ENCODE measurements at regions not wholly inside any gene's neighbourhood (a gene's known extent, or its start where the extent isn't known, plus 50 kb on each side); places are given as distances from the start of the nearest gene placed in this dataset.

DNA sequence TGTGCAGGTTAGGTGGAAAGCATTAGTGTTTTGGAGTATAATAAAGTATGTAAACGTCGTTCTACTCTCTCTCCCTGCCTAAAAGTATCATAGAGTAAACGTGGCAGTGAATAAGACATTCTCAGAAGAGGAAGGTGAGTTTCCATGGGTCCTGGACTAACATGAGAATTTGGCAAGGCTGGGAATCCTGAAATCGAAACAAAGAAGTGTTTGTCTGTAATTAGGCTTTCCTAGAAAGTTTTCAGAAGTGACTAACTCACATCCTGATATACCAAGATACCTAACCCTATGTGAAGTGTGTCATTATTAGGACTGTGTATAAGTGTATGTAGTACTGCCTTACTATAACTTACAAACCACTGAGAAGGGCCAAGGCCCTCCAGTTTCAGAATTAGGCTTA, 50.7 kb upstream of the MAOA start:
- intact Hi-C loops (cut with micrococcal nuclease; ENCODE audit: unreplicated experiment), result no loop called here
- DNase-seq, result no peak
- Mint-ChIP-seq H3K27ac (ENCODE audit: unreplicated experiment) (no peak overlapping the region), H3K27me3 (ENCODE audit: insufficient read depth, unreplicated experiment) (no peaks in the 10 kb centered on the region), H3K4me1 (ENCODE audit: low read depth, unreplicated experiment) (peaks cover 7% of the 10 kb centered on the region), H3K36me3 (ENCODE audit: insufficient read depth, unreplicated experiment) (no peaks in the 10 kb centered on the region), H3K4me3 (ENCODE audit: unreplicated experiment) (no peak overlapping the region), H3K9me3 (ENCODE audit: unreplicated experiment) (no peaks in the 10 kb centered on the region)
- Histone ChIP-seq H3K36me3 (ENCODE audit: control insufficient read depth, insufficient read depth, low read length) (no peaks in the 10 kb centered on the region), H3K4me3 (ENCODE audit: low read depth, low read length) (no peak overlapping the region), H3K9me3 (no peaks in the 10 kb centered on the region), H3K4me1 (no peaks in the 10 kb centered on the region), H3K27me3 (replicated peaks; ENCODE audit: control insufficient read depth, insufficient read depth, low read length) (no peaks in the 10 kb centered on the region)
- POLR2A ChIA-PET, result no interaction called here
- CTCF ChIA-PET, result no interaction called here
- no TSS peak for BruUV-seq (replicated peaks)
- TF ChIP-seq, protein P1, sequence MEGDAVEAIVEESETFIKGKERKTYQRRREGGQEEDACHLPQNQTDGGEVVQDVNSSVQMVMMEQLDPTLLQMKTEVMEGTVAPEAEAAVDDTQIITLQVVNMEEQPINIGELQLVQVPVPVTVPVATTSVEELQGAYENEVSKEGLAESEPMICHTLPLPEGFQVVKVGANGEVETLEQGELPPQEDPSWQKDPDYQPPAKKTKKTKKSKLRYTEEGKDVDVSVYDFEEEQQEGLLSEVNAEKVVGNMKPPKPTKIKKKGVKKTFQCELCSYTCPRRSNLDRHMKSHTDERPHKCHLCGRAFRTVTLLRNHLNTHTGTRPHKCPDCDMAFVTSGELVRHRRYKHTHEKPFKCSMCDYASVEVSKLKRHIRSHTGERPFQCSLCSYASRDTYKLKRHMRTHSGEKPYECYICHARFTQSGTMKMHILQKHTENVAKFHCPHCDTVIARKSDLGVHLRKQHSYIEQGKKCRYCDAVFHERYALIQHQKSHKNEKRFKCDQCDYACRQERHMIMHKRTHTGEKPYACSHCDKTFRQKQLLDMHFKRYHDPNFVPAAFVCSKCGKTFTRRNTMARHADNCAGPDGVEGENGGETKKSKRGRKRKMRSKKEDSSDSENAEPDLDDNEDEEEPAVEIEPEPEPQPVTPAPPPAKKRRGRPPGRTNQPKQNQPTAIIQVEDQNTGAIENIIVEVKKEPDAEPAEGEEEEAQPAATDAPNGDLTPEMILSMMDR (IDR thresholded peaks at IDR 0.05; ENCODE audit: insufficient read depth in 1 of 2, low read depth in 1 of 2, low read length in 1 of 2, severe bottlenecking in 1 of 2, unreplicated experiment in 1 of 2), result no peak

Measured in Caco-2 (cell line).